GM23338 (cell line): ENCODE measurements at regions not wholly inside any gene's neighbourhood (a gene's known extent, or its start where the extent isn't known, plus 50 kb on each side); places are given as distances from the start of the nearest gene placed in this dataset.

ENCODE experiments used
- CREB1 ChIP-seq: fragments of 250-450 bp; sonication (Bioruptor Pico); IDR thresholded peaks from 2 replicates; pipeline ENCODE4 v1.5.0; 2020; ENCODE audit warnings: low read depth, mild to moderate bottlenecking, moderate library complexity
- CTCF ChIP-seq, 2 experiments: fragments of 200-600 bp in 1 of 2; sonication (generic) in 1 of 2; conservative IDR thresholded peaks; 2 replicates each; pipeline versions ENCODE4 v1.5.1 to v1.6.1; 2016 to 2017; ENCODE audit warnings: antibody characterized with exemption in 2 of 2, low read depth in 2 of 2, mild to moderate bottlenecking in 2 of 2, moderate library complexity in 1 of 2
- EZH2 ChIP-seq: fragments of 200-600 bp; sonication (generic); IDR thresholded peaks from one replicate; pipeline ENCODE4 v1.8.0; 2017; ENCODE audit warnings: antibody characterized with exemption, mild to moderate bottlenecking, low read depth; ENCODE audit not compliant: unreplicated experiment
- JUNB ChIP-seq: IDR thresholded peaks from one replicate; pipeline ENCODE4 v1.6.1; 2016; ENCODE audit warnings: antibody characterized with exemption; ENCODE audit not compliant: unreplicated experiment
- POLR2AphosphoS5 ChIP-seq: IDR thresholded peaks from 2 replicates; pipeline ENCODE4 v1.6.1; 2016; ENCODE audit warnings: antibody characterized with exemption, low read depth
- REST ChIP-seq: IDR thresholded peaks from one replicate; pipeline ENCODE4 v1.6.1; 2018; ENCODE audit warnings: antibody characterized with exemption; ENCODE audit not compliant: unreplicated experiment
- ZNF331 ChIP-seq: fragments of 250-450 bp; sonication (Bioruptor Pico); IDR thresholded peaks from 2 replicates; pipeline ENCODE4 v1.5.0; 2020; ENCODE audit warnings: low read depth, mild to moderate bottlenecking, moderate library complexity

- no peak for TF ChIP-seq POLR2AphosphoS5
- TF ChIP-seq ZNF331: no peak
- TF ChIP-seq CTCF (conservative IDR thresholded peaks at IDR 0.05; ENCODE audit: low read depth in 2 of 2): no peak
- TF ChIP-seq EZH2: no peak
- TF ChIP-seq REST: no peak
- no peak for TF ChIP-seq CREB1 (CRISPR knock-in tag)
- no peak for TF ChIP-seq JUNB
Observed at GRCh38 chr1:168987923-168988322, 118.6 kb upstream of the ATP1B1 start.
